HCT116 (cell line): ENCODE measurements at regions not wholly inside any gene's neighbourhood (a gene's known extent, or its start where the extent isn't known, plus 50 kb on each side); places are given as distances from the start of the nearest gene placed in this dataset.

Source experiments
- ATAC-seq: fragments of 200-7000 bp; cut with Tn5 transposase; 2 replicates; pipeline ENCODE4 v1.9.1; 2020; ENCODE audit warnings: mild to moderate bottlenecking, moderate library complexity
- BruUV-seq: library from RNA; stranded (reverse); fragments of 400-500 nt; replicated peaks from 2 replicates; lab custom pipeline; 2021; lab: Mats Ljungman, UMichigan
- CTCF ChIA-PET: fragments of 300-600 bp; sonication (Branson Sonifier 250); formaldehyde crosslinking; loops from one replicate; lab custom pipeline; 2021; ENCODE audit warnings: antibody characterized with exemption; lab: Charles Lee
- POLR2A ChIA-PET: fragments of 300-600, 350-600 bp; sonication (Branson Sonifier 250); formaldehyde crosslinking; loops from one replicate; lab custom pipeline; 2021; ENCODE audit warnings: antibody characterized with exemption; lab: Charles Lee
- RAD21 ChIA-PET, 2 experiments: fragments of 300-600 bp; sonication (Branson Sonifier 250); formaldehyde crosslinking; loops; one replicate each; lab custom pipeline; 2023; ENCODE audit warnings: low total read pairs in 2 of 2; ENCODE audit not compliant: uncharacterized antibody in 2 of 2, unreplicated experiment in 2 of 2, low non-redundant PET in 1 of 2; lab: Charles Lee
- DNase-seq: peaks from one replicate; pipeline ENCODE4 v3.0.0-alpha.2; 2010; ENCODE audit warnings: low read depth, low spot score
- H2AFZ ChIP-seq: fragments of 200-600 bp; shearing (Covaris generic), sonication (generic); 2 replicates; pipeline ENCODE4 v1.6.1; 2017; ENCODE audit warnings: low read depth, mixed run types, mixed read lengths, antibody characterized with exemption, low read length; ENCODE audit not compliant: poor library complexity, severe bottlenecking
- H3K27ac ChIP-seq: 2 replicates; pipeline ENCODE4 v1.5.1; 2012; ENCODE audit warnings: low read depth, low read length
- H3K27me3 ChIP-seq: fragments of 200-600 bp; sonication (generic); 2 replicates; pipeline ENCODE4 v1.6.1; 2016; ENCODE audit warnings: mixed run types, low read length, mixed read lengths; ENCODE audit not compliant: insufficient read depth
- H3K36me3 ChIP-seq, 2 experiments: fragments of 200-500 bp in 1 of 2; fragments of 200-600 bp in 1 of 2; sonication (Bioruptor generic) in 1 of 2; sonication (generic) in 1 of 2; 2 replicates each; pipeline versions ENCODE4 v1.5.1 to v1.6.1; 2014 to 2016; ENCODE audit warnings: low read length in 2 of 2, inconsistent platforms in 1 of 2, mixed read lengths in 1 of 2, mixed run types in 1 of 2; ENCODE audit not compliant: insufficient read depth in 2 of 2, control insufficient read depth in 1 of 2
- H3K4me1 ChIP-seq, 2 experiments: fragments of 200-600 bp in 1 of 2; sonication (generic) in 1 of 2; 2 replicates each; pipeline versions ENCODE4 v1.5.1 to v1.6.1; 2012 to 2017; ENCODE audit warnings: low read length in 2 of 2, inconsistent platforms in 1 of 2, mild to moderate bottlenecking in 1 of 2, mixed read lengths in 1 of 2, mixed run types in 1 of 2, moderate library complexity in 1 of 2; ENCODE audit not compliant: insufficient read depth in 2 of 2, control insufficient read depth in 1 of 2
- H3K4me2 ChIP-seq: fragments of 200-600 bp; sonication (generic); 2 replicates; pipeline ENCODE4 v1.6.1; 2017; ENCODE audit warnings: mixed run types, low read length, mixed read lengths
- H3K4me3 ChIP-seq, 2 experiments: fragments of 200-600 bp in 1 of 2; sonication (generic) in 1 of 2; replicated peaks in 1 of 2; 2 replicates each; pipeline ENCODE4 v1.5.1; 2011 to 2016; ENCODE audit warnings: low read length in 2 of 2, control low read depth in 1 of 2, low read depth in 1 of 2, mild to moderate bottlenecking in 1 of 2, mixed read lengths in 1 of 2, mixed run types in 1 of 2
- H3K79me2 ChIP-seq: fragments of 200-600 bp; sonication (generic); 2 replicates; pipeline ENCODE4 v1.6.1; 2017; ENCODE audit warnings: mild to moderate bottlenecking, mixed run types, low read length, moderate library complexity, mixed read lengths; ENCODE audit not compliant: insufficient read depth
- H3K9ac ChIP-seq: fragments of 200-600 bp; sonication (generic); 2 replicates; pipeline ENCODE4 v1.6.1; 2016; ENCODE audit warnings: low read length, mixed read lengths
- H3K9me2 ChIP-seq: fragments of 200-600 bp; sonication (generic), shearing (Covaris generic); 2 replicates; pipeline ENCODE4 v1.6.1; 2017; ENCODE audit warnings: mixed run types, mild to moderate bottlenecking, moderate library complexity; ENCODE audit not compliant: insufficient read depth
- H3K9me3 ChIP-seq, 2 experiments: fragments of 200-500 bp in 1 of 2; fragments of 200-600 bp in 1 of 2; sonication (Bioruptor generic) in 1 of 2; sonication (generic) in 1 of 2; 2 replicates each; pipeline ENCODE4 v1.6.1; 2014 to 2017; ENCODE audit warnings: low read length in 2 of 2, mixed read lengths in 2 of 2, inconsistent platforms in 1 of 2, low read depth in 1 of 2, mild to moderate bottlenecking in 1 of 2, mixed run types in 1 of 2, moderate library complexity in 1 of 2; ENCODE audit not compliant: control insufficient read depth in 1 of 2, insufficient read depth in 1 of 2
- H4K20me1 ChIP-seq: fragments of 200-600 bp; sonication (generic), shearing (Covaris generic); 2 replicates; pipeline ENCODE4 v1.6.1; 2017; ENCODE audit warnings: mixed run types, mild to moderate bottlenecking, moderate library complexity; ENCODE audit not compliant: insufficient read depth
- CEBPB ChIP-seq: IDR thresholded peaks from 2 replicates; pipeline ENCODE4 v1.6.1; 2012; ENCODE audit warnings: low read depth
- EGR1 ChIP-seq: IDR thresholded peaks from 2 replicates; pipeline ENCODE4 v1.6.1; 2012; ENCODE audit warnings: low read depth
- EZH2 ChIP-seq: fragments of 200-600 bp; sonication (generic); IDR thresholded peaks from 2 replicates; pipeline ENCODE4 v1.6.1; 2017; ENCODE audit warnings: antibody characterized with exemption, mixed run types
- EZH2phosphoT487 ChIP-seq: fragments of 200-600 bp; IDR thresholded peaks from 2 replicates; pipeline ENCODE4 v1.6.1; 2018; ENCODE audit warnings: antibody characterized with exemption, borderline replicate concordance
- FOSL1 ChIP-seq: IDR thresholded peaks from 2 replicates; pipeline ENCODE4 v1.6.1; 2012; ENCODE audit warnings: low read depth
- POLR2AphosphoS5 ChIP-seq: IDR thresholded peaks from 2 replicates; pipeline ENCODE4 v1.6.1; 2011; ENCODE audit warnings: mild to moderate bottlenecking, low read depth, low read length, moderate library complexity
- RAD21 ChIP-seq: IDR thresholded peaks from 2 replicates; pipeline ENCODE4 v1.6.1; 2012; ENCODE audit warnings: low read depth, mild to moderate bottlenecking
- SIN3A ChIP-seq: IDR thresholded peaks from 2 replicates; pipeline ENCODE4 v1.6.1; 2012; ENCODE audit warnings: low read depth
- SP1 ChIP-seq: IDR thresholded peaks from 2 replicates; pipeline ENCODE4 v1.6.1; 2012; ENCODE audit warnings: low read depth
- YY1 ChIP-seq: IDR thresholded peaks from 2 replicates; pipeline ENCODE4 v1.6.1; 2011; ENCODE audit warnings: low read length, low read depth, moderate library complexity, mild to moderate bottlenecking; ENCODE audit not compliant: insufficient replicate concordance; ENCODE audit errors: extremely low read depth
- intact Hi-C: fragments of 100-400 bp; cut with micrococcal nuclease; formaldehyde crosslinking; loops from 2 replicates; pipeline ENCODE4 v1.10.0; 2022
- TF ChIP-seq, protein P1 (sequence below): IDR thresholded peaks from 2 replicates; pipeline ENCODE4 v1.6.1; 2012; ENCODE audit warnings: low read depth

DNA sequence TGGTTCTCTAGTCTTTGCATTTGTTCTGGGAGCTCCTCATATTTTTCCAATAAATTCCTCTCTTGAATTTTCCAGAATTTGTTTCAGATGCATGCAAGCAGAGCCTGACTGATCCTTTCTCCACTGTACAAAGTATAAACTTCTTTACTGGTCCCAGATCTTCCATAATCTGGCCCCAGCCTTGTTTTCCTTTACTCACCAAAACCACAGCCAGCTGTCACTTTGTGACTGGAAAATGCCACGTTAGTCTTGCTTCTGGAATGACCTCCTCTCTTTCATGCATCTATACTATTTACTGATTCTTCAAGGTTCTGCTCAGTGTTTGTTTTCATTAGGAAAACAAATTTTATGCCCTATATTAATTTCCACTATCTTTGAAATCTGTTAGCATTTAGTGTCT, 60.4 kb upstream of the SPPL2A start:
- no peak overlapping the region for H3K9ac ChIP-seq
- ATAC-seq (no peak), DNase-seq (no peak)
- no peaks in the 10 kb centered on the region for H3K36me3 ChIP-seq
- H3K27ac ChIP-seq: no peak overlapping the region
- RAD21 ChIA-PET: no interaction called here
- H3K9me3 ChIP-seq: no peaks in the 10 kb centered on the region
- POLR2A ChIA-PET: no interaction called here
- H2AFZ ChIP-seq: no peak overlapping the region
- H3K4me1 ChIP-seq: peaks cover 5 to 12% of the 10 kb centered on the region in 2 experiments; a peak in 3 of 4 replicates
- intact Hi-C loops: no loop called here
- BruUV-seq: no TSS peak
- TF ChIP-seq SIN3A: no peak
- no peak for TF ChIP-seq FOSL1
- TF ChIP-seq SP1: no peak
- no peak for TF ChIP-seq CEBPB
- no peak for TF ChIP-seq EGR1
- TF ChIP-seq EZH2phosphoT487: no peak
- no peak for TF ChIP-seq POLR2AphosphoS5
- TF ChIP-seq EZH2: no peak
- no peak for TF ChIP-seq RAD21
- TF ChIP-seq, protein P1, sequence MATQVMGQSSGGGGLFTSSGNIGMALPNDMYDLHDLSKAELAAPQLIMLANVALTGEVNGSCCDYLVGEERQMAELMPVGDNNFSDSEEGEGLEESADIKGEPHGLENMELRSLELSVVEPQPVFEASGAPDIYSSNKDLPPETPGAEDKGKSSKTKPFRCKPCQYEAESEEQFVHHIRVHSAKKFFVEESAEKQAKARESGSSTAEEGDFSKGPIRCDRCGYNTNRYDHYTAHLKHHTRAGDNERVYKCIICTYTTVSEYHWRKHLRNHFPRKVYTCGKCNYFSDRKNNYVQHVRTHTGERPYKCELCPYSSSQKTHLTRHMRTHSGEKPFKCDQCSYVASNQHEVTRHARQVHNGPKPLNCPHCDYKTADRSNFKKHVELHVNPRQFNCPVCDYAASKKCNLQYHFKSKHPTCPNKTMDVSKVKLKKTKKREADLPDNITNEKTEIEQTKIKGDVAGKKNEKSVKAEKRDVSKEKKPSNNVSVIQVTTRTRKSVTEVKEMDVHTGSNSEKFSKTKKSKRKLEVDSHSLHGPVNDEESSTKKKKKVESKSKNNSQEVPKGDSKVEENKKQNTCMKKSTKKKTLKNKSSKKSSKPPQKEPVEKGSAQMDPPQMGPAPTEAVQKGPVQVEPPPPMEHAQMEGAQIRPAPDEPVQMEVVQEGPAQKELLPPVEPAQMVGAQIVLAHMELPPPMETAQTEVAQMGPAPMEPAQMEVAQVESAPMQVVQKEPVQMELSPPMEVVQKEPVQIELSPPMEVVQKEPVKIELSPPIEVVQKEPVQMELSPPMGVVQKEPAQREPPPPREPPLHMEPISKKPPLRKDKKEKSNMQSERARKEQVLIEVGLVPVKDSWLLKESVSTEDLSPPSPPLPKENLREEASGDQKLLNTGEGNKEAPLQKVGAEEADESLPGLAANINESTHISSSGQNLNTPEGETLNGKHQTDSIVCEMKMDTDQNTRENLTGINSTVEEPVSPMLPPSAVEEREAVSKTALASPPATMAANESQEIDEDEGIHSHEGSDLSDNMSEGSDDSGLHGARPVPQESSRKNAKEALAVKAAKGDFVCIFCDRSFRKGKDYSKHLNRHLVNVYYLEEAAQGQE: no peak
- no peak for TF ChIP-seq YY1
- no peaks in the 10 kb centered on the region for H3K27me3 ChIP-seq
- H3K4me3 ChIP-seq: no peak overlapping the region
- CTCF ChIA-PET: no interaction called here
- H3K9me2 ChIP-seq: no peaks in the 10 kb centered on the region
- H3K4me2 ChIP-seq: no peak overlapping the region
- no peaks in the 10 kb centered on the region for H3K79me2 ChIP-seq
- H4K20me1 ChIP-seq: no peaks in the 10 kb centered on the region
